GM12878 (cell line): ENCODE measurements at regions not wholly inside any gene's neighbourhood (a gene's known extent, or its start where the extent isn't known, plus 50 kb on each side); places are given as distances from the start of the nearest gene placed in this dataset.

Experiments used
- ATAC-seq: fragments of 200-7000 bp; cut with Tn5 transposase; 3 replicates; pipeline ENCODE4 v1.9.1; 2020; ENCODE audit warnings: mild to moderate bottlenecking, moderate library complexity
- BruUV-seq: library from RNA; stranded (reverse); fragments of 400-500 nt; replicated peaks from 2 replicates; lab custom pipeline; 2021; lab: Mats Ljungman, UMichigan
- CTCF ChIA-PET: fragments of 300-600 bp; sonication (Branson Sonifier 250); formaldehyde crosslinking; extraction: SDS; loops from one replicate; lab custom pipeline; 2021; ENCODE audit warnings: inconsistent platforms; lab: Yijun Ruan, JAX
- POLR2A ChIA-PET: fragments of 350-600 bp; formaldehyde crosslinking; extraction: SDS; loops from one replicate; lab custom pipeline; 2021; ENCODE audit warnings: inconsistent platforms; lab: Charles Lee
- RAD21 ChIA-PET: fragments of 300-600 bp; sonication (Branson Sonifier 250); formaldehyde crosslinking; loops from one replicate; lab custom pipeline; 2023; ENCODE audit warnings: antibody characterized with exemption; ENCODE audit not compliant: unreplicated experiment; lab: Charles Lee
- SMC1A ChIA-PET: fragments of 300-600 bp; sonication (Branson Sonifier 250); formaldehyde crosslinking; loops from one replicate; lab custom pipeline; 2023; ENCODE audit not compliant: unreplicated experiment, uncharacterized antibody; lab: Charles Lee
- DNase-seq: peaks from one replicate; pipeline ENCODE4 v3.0.0-alpha.2; 2011; ENCODE audit warnings: low read depth, low spot score
- FAIRE-seq: peaks from 3 replicates; lab custom pipeline; 2011; peaks lifted over from hg19 to GRCh38; lab: Jason Lieb, UNC
- H2AFZ ChIP-seq: 2 replicates; pipeline ENCODE4 v1.6.0; 2011; ENCODE audit warnings: low read depth, low read length, control low read depth; ENCODE audit not compliant: control insufficient read depth
- H3K27ac ChIP-seq: 2 replicates; pipeline ENCODE4 v1.5.1; 2011; ENCODE audit warnings: control low read depth; ENCODE audit not compliant: control insufficient read depth, insufficient read depth
- H3K27me3 ChIP-seq, 2 experiments: replicated peaks in 1 of 2; 2 replicates each; pipeline versions ENCODE4 v1.6.0 to v1.6.1; 2011; ENCODE audit warnings: low read length in 1 of 2; ENCODE audit not compliant: control insufficient read depth in 2 of 2, insufficient read depth in 2 of 2
- H3K36me3 ChIP-seq, 2 experiments: 2 replicates each; pipeline ENCODE4 v1.5.1; 2011; ENCODE audit warnings: low read length in 1 of 2; ENCODE audit not compliant: control insufficient read depth in 2 of 2, insufficient read depth in 2 of 2
- H3K4me1 ChIP-seq: 2 replicates; pipeline ENCODE4 v1.6.1; 2011; ENCODE audit warnings: mild to moderate bottlenecking, low read length, moderate library complexity, mixed read lengths; ENCODE audit not compliant: control insufficient read depth, insufficient read depth
- H3K4me2 ChIP-seq: 2 replicates; pipeline ENCODE4 v1.6.0; 2011; ENCODE audit warnings: control low read depth; ENCODE audit not compliant: control insufficient read depth, insufficient read depth
- H3K4me3 ChIP-seq: fragments of 200-600 bp; sonication (generic); 2 replicates; pipeline ENCODE4 v1.5.1; 2016
- H3K79me2 ChIP-seq: 2 replicates; pipeline ENCODE4 v1.6.0; 2011; ENCODE audit warnings: low read length; ENCODE audit not compliant: control insufficient read depth, insufficient read depth
- H3K9ac ChIP-seq: 2 replicates; pipeline ENCODE4 v1.8.0; 2011; ENCODE audit warnings: low read length, control low read depth, mixed read lengths; ENCODE audit not compliant: control insufficient read depth, insufficient read depth
- H3K9me3 ChIP-seq: replicated peaks from 3 replicates; pipeline ENCODE4 v1.5.1; 2011; ENCODE audit warnings: mild to moderate bottlenecking, low read length; ENCODE audit not compliant: control insufficient read depth, insufficient read depth
- H4K20me1 ChIP-seq: 2 replicates; pipeline ENCODE4 v1.6.0; 2011; ENCODE audit not compliant: control insufficient read depth, insufficient read depth
- FOS ChIP-seq: IDR thresholded peaks from 3 replicates; pipeline ENCODE4 v1.6.1; 2011; ENCODE audit warnings: borderline replicate concordance; ENCODE audit not compliant: insufficient read length; ENCODE audit errors: extremely low read depth
- FOXM1 ChIP-seq: IDR thresholded peaks from 2 replicates; pipeline ENCODE4 v1.6.1; 2012; ENCODE audit warnings: low read depth, mild to moderate bottlenecking, inconsistent platforms, low read length, moderate library complexity
- HDGF ChIP-seq: fragments of 450-650 bp; IDR thresholded peaks from 2 replicates; pipeline ENCODE4 v1.6.1; 2016; ENCODE audit warnings: antibody characterized with exemption
- IKZF2 ChIP-seq, 2 experiments: fragments of 450-650 bp; IDR thresholded peaks; 2 replicates each; pipeline ENCODE4 v1.6.1; 2017; ENCODE audit warnings: mild to moderate bottlenecking in 2 of 2, moderate library complexity in 2 of 2
- JUND ChIP-seq: IDR thresholded peaks from 2 replicates; pipeline ENCODE4 v1.6.1; 2012; ENCODE audit warnings: low read depth, mild to moderate bottlenecking, low read length, improper control_type of control experiment, moderate library complexity
- MYC ChIP-seq: IDR thresholded peaks from 2 replicates; pipeline ENCODE4 v1.6.1; 2011; ENCODE audit warnings: mild to moderate bottlenecking, low read length, moderate library complexity, inconsistent platforms; ENCODE audit not compliant: insufficient read depth, insufficient replicate concordance, insufficient read length, severe bottlenecking
- NFXL1 ChIP-seq: fragments of 450-650 bp; IDR thresholded peaks from 2 replicates; pipeline ENCODE4 v1.6.1; 2017; ENCODE audit warnings: antibody characterized with exemption, mild to moderate bottlenecking, borderline replicate concordance
- PAX8 ChIP-seq: fragments of 450-650 bp; IDR thresholded peaks from 2 replicates; pipeline ENCODE4 v1.6.1; 2017; ENCODE audit warnings: mild to moderate bottlenecking, moderate library complexity
- POLR2AphosphoS5 ChIP-seq: IDR thresholded peaks from 2 replicates; pipeline ENCODE4 v1.6.1; 2011; ENCODE audit warnings: mild to moderate bottlenecking, low read length, inconsistent platforms
- RELA ChIP-seq: fragments of 450-650 bp; IDR thresholded peaks from 2 replicates; pipeline ENCODE4 v1.8.0; 2014; ENCODE audit warnings: borderline replicate concordance; ENCODE audit not compliant: partially characterized antibody
- SMAD1 ChIP-seq: fragments of 450-650 bp; IDR thresholded peaks from 2 replicates; pipeline ENCODE4 v1.6.1; 2018; ENCODE audit warnings: mild to moderate bottlenecking, low read depth; ENCODE audit not compliant: partially characterized antibody
- SPI1 ChIP-seq: IDR thresholded peaks from 2 replicates; pipeline ENCODE4 v1.6.1; 2011; ENCODE audit warnings: low read depth, mild to moderate bottlenecking, low read length, moderate library complexity, borderline replicate concordance; ENCODE audit not compliant: insufficient read depth
- WRNIP1 ChIP-seq: IDR thresholded peaks from 2 replicates; pipeline ENCODE4 v1.6.1; 2011; ENCODE audit warnings: low read depth, low read length, improper control_type of control experiment, borderline replicate concordance
- ZNF217 ChIP-seq: fragments of 450-650 bp; IDR thresholded peaks from 2 replicates; pipeline ENCODE4 v1.6.1; 2017; ENCODE audit warnings: antibody characterized with exemption, mild to moderate bottlenecking
- WGBS: methylation state at CpG from one replicate; pipeline ENCODE4 v1.1.6; 2016; ENCODE audit warnings: low lambda C conversion rate; ENCODE audit not compliant: insufficient replicate concordance, insufficient coverage; ENCODE audit errors: missing lambda C conversion rate; 5-methylcytosine and 5-hydroxymethylcytosine counted together
- in situ Hi-C: fragments of 300-500 bp; cut with MboI; formaldehyde crosslinking; loops from 9 replicates; pipeline ENCODE4 v1.14.3; 2018; ENCODE audit warnings: mixed read lengths
- intact Hi-C: fragments of 100-400 bp; cut with micrococcal nuclease; formaldehyde crosslinking; loops from one replicate; pipeline ENCODE4 v1.14.2; 2022; ENCODE audit not compliant: unreplicated experiment
- TF ChIP-seq, protein P1 (sequence below): IDR thresholded peaks from 2 replicates; pipeline ENCODE4 v1.6.1; 2011; ENCODE audit warnings: mild to moderate bottlenecking, low read depth, low read length, moderate library complexity; ENCODE audit not compliant: insufficient replicate concordance
- TF ChIP-seq, protein P2 (sequence below): fragments of 450-650 bp; IDR thresholded peaks from 2 replicates; pipeline ENCODE4 v1.6.1; 2017; ENCODE audit warnings: mild to moderate bottlenecking, moderate library complexity
- TF ChIP-seq, protein P3 (sequence below), 3 experiments: IDR thresholded peaks in 2 of 3; conservative IDR thresholded peaks in 1 of 3; 2 replicates each; pipeline ENCODE4 v1.5.1; 2011; ENCODE audit warnings: low read depth in 3 of 3, low read length in 3 of 3, mild to moderate bottlenecking in 3 of 3, control low read depth in 2 of 3, moderate library complexity in 2 of 3, inconsistent platforms in 1 of 3, mixed read lengths in 1 of 3; ENCODE audit not compliant: control insufficient read depth in 2 of 3, insufficient read depth in 1 of 3; ENCODE audit errors: extremely low read depth in 1 of 3

DNA sequence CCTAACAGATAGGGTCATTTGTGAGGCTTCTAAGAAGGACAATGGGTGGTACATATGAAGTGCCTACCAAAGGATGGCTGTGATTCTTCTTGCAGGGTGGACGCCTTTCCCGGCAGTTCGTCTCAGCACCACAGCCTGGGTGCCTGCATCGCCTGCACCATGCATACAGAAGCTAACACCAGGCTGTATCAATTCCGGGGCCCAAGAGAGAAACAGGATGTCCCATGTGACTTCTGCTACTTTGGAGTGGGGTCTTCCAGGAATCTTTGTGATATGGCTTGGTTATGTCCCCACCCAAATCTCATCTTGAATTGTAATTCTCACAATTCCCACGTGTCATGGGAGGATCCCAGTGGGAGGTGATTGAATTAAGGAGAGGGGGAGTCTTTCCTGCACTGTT, 251.6 kb upstream of the TNRC6C start:
- in situ Hi-C loops: no loop called here
- CTCF ChIA-PET: no interaction called here
- Histone ChIP-seq H3K27ac (no peak overlapping the region), H3K27me3 (no peaks in the 10 kb centered on the region), H3K4me3 (no peak overlapping the region), H3K9me3 (peaks cover 8% of the 10 kb centered on the region; the same call in 2 of the 3 replicates)
- RAD21 ChIA-PET: no interaction called here
- ATAC-seq: no peak
- FAIRE-seq: no peak
- TF ChIP-seq IKZF2 (IDR thresholded peaks at IDR 0.05): no peak
- TF ChIP-seq, protein P1, sequence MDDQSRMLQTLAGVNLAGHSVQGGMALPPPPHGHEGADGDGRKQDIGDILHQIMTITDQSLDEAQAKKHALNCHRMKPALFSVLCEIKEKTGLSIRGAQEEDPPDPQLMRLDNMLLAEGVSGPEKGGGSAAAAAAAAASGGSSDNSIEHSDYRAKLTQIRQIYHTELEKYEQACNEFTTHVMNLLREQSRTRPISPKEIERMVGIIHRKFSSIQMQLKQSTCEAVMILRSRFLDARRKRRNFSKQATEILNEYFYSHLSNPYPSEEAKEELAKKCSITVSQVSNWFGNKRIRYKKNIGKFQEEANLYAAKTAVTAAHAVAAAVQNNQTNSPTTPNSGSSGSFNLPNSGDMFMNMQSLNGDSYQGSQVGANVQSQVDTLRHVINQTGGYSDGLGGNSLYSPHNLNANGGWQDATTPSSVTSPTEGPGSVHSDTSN: no peak
- TF ChIP-seq SMAD1: no peak
- no peak for TF ChIP-seq HDGF
- TF ChIP-seq FOS: no peak
- TF ChIP-seq POLR2AphosphoS5: no peak
- TF ChIP-seq RELA: no peak
- TF ChIP-seq, protein P2, sequence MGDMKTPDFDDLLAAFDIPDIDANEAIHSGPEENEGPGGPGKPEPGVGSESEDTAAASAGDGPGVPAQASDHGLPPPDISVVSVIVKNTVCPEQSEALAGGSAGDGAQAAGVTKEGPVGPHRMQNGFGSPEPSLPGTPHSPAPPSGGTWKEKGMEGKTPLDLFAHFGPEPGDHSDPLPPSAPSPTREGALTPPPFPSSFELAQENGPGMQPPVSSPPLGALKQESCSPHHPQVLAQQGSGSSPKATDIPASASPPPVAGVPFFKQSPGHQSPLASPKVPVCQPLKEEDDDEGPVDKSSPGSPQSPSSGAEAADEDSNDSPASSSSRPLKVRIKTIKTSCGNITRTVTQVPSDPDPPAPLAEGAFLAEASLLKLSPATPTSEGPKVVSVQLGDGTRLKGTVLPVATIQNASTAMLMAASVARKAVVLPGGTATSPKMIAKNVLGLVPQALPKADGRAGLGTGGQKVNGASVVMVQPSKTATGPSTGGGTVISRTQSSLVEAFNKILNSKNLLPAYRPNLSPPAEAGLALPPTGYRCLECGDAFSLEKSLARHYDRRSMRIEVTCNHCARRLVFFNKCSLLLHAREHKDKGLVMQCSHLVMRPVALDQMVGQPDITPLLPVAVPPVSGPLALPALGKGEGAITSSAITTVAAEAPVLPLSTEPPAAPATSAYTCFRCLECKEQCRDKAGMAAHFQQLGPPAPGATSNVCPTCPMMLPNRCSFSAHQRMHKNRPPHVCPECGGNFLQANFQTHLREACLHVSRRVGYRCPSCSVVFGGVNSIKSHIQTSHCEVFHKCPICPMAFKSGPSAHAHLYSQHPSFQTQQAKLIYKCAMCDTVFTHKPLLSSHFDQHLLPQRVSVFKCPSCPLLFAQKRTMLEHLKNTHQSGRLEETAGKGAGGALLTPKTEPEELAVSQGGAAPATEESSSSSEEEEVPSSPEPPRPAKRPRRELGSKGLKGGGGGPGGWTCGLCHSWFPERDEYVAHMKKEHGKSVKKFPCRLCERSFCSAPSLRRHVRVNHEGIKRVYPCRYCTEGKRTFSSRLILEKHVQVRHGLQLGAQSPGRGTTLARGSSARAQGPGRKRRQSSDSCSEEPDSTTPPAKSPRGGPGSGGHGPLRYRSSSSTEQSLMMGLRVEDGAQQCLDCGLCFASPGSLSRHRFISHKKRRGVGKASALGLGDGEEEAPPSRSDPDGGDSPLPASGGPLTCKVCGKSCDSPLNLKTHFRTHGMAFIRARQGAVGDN: no peak
- no peak for TF ChIP-seq PAX8
- TF ChIP-seq WRNIP1: no peak
- TF ChIP-seq FOXM1: no peak
- no peak for TF ChIP-seq JUND
- TF ChIP-seq NFXL1: no peak
- TF ChIP-seq ZNF217: no peak
- TF ChIP-seq MYC: no peak
- TF ChIP-seq, protein P3, sequence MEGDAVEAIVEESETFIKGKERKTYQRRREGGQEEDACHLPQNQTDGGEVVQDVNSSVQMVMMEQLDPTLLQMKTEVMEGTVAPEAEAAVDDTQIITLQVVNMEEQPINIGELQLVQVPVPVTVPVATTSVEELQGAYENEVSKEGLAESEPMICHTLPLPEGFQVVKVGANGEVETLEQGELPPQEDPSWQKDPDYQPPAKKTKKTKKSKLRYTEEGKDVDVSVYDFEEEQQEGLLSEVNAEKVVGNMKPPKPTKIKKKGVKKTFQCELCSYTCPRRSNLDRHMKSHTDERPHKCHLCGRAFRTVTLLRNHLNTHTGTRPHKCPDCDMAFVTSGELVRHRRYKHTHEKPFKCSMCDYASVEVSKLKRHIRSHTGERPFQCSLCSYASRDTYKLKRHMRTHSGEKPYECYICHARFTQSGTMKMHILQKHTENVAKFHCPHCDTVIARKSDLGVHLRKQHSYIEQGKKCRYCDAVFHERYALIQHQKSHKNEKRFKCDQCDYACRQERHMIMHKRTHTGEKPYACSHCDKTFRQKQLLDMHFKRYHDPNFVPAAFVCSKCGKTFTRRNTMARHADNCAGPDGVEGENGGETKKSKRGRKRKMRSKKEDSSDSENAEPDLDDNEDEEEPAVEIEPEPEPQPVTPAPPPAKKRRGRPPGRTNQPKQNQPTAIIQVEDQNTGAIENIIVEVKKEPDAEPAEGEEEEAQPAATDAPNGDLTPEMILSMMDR (IDR thresholded peaks at IDR 0.05 in 2 of 3, conservative IDR thresholded peaks at IDR 0.05 in 1 of 3; ENCODE audit: control insufficient read depth in 2 of 3, extremely low read depth in 1 of 3, insufficient read depth in 1 of 3, low read depth in 3 of 3, low read length in 3 of 3): no peak
- no peak for TF ChIP-seq SPI1
- TF ChIP-seq, all 136 proteins: peak for 0
- intact Hi-C loops: no loop called here
- POLR2A ChIA-PET: no interaction called here
- H3K9ac ChIP-seq: no peak overlapping the region
- H4K20me1 ChIP-seq: no peaks in the 10 kb centered on the region
- 45% methylated on average over 6 of the region's 6 CpGs for WGBS
- H3K36me3 ChIP-seq: no peaks in the 10 kb centered on the region
- no peak for DNase-seq
- no peak overlapping the region for H3K4me2 ChIP-seq
- SMC1A ChIA-PET: no interaction called here
- no peak overlapping the region for H2AFZ ChIP-seq
- H3K79me2 ChIP-seq: no peaks in the 10 kb centered on the region
- BruUV-seq: no TSS peak
- no peaks in the 10 kb centered on the region for H3K4me1 ChIP-seq
